Activated T-helper 2 cell treated with anti-CD3 and anti-CD28 coated beads, Interferon-gamma antibody, Interleukin-2, Interleukin-4, amounts not matched to agents 10 μg/mL and 5 μg/mL and 100 μg/mL, durations not matched to agents 14 hours and 24 hours and 36 hours (primary cell): ENCODE measurements at regions not wholly inside any gene's neighbourhood (a gene's known extent, or its start where the extent isn't known, plus 50 kb on each side); places are given as distances from the start of the nearest gene placed in this dataset.
"Not testable (repeated sequence)": the region's sequence is repeated elsewhere in the genome, so short reads cannot be mapped to it uniquely, and the experiment has no call there.

Source experiments
- DNase-seq: peaks from one replicate; pipeline ENCODE4 v3.0.0; 2021; ENCODE audit warnings: low spot score
- H3K27ac Mint-ChIP-seq: one replicate; pipeline ENCODE4 v1.8.0; 2021; ENCODE audit warnings: mixed read lengths
- H3K27me3 Mint-ChIP-seq: one replicate; pipeline ENCODE4 v1.8.0; 2021; ENCODE audit warnings: low read depth, mixed read lengths
- H3K36me3 Mint-ChIP-seq: one replicate; pipeline ENCODE4 v1.8.0; 2021; ENCODE audit warnings: low read depth, mixed read lengths
- H3K4me1 Mint-ChIP-seq: one replicate; pipeline ENCODE4 v1.8.0; 2021; ENCODE audit warnings: low read depth, mixed read lengths
- H3K4me3 Mint-ChIP-seq: one replicate; pipeline ENCODE4 v1.8.0; 2021; ENCODE audit warnings: low read depth, mild to moderate bottlenecking, moderate library complexity, mixed read lengths
- H3K9me3 Mint-ChIP-seq: one replicate; pipeline ENCODE4 v1.8.0; 2021; ENCODE audit warnings: mixed read lengths
- intact Hi-C: fragments of 100-400 bp; cut with micrococcal nuclease; formaldehyde crosslinking; loops from one replicate; pipeline ENCODE4 v1.15.1; 2023

- Mint-ChIP-seq H3K4me1 (peaks cover 9% of the 10 kb centered on the region), H3K27ac (no peak overlapping the region), H3K27me3 (no peaks in the 10 kb centered on the region), H3K4me3 (no peak overlapping the region), H3K9me3 (peaks cover 20% of the 10 kb centered on the region), H3K36me3 (peaks cover 6% of the 10 kb centered on the region)
- intact Hi-C loops = no loop called here
- no peak for DNase-seq
These were observed 59.1 kb upstream of the PSME4 start for GRCh38 chr2:54029721-54030395.

- DNase-seq, H3K27ac Mint-ChIP-seq, H3K4me1 Mint-ChIP-seq, intact Hi-C loops, H3K4me3 Mint-ChIP-seq, H3K27me3 Mint-ChIP-seq: not testable (repeated sequence)
- peaks cover 26% of the 10 kb centered on the region for H3K9me3 Mint-ChIP-seq
- peaks cover 14% of the 10 kb centered on the region for H3K36me3 Mint-ChIP-seq
These were observed 54.8 kb upstream of the PSME4 start for GRCh38 chr2:54025463-54026075.

GRCh38 chr2:54024576-54024975 lies 53.8 kb upstream of the PSME4 start:
- Mint-ChIP-seq H3K4me1 (peaks cover 2% of the 10 kb centered on the region), H3K27ac (no peak overlapping the region), H3K9me3 (peaks cover 26% of the 10 kb centered on the region), H3K27me3 (no peaks in the 10 kb centered on the region), H3K36me3 (peaks cover 14% of the 10 kb centered on the region), H3K4me3 (no peak overlapping the region)
- intact Hi-C loops = no loop called here
- no peak for DNase-seq

GRCh38 chr2:54021702-54022101 lies 50.9 kb upstream of the PSME4 start:
- Mint-ChIP-seq H3K4me3 (no peak overlapping the region), H3K4me1 (peaks cover 2% of the 10 kb centered on the region), H3K27ac (no peak overlapping the region), H3K27me3 (no peaks in the 10 kb centered on the region), H3K9me3 (peaks cover 26% of the 10 kb centered on the region), H3K36me3 (peaks cover 14% of the 10 kb centered on the region)
- intact Hi-C loops = no loop called here
- DNase-seq = no peak

GRCh38 chr2:54020793-54021414 lies 50.1 kb upstream of the PSME4 start:
- H3K4me3 Mint-ChIP-seq = no peak overlapping the region
- no peaks in the 10 kb centered on the region for H3K27me3 Mint-ChIP-seq
- no peak overlapping the region for H3K27ac Mint-ChIP-seq
- DNase-seq = no peak
- peaks cover 14% of the 10 kb centered on the region for H3K36me3 Mint-ChIP-seq
- peaks cover 4% of the 10 kb centered on the region for H3K4me1 Mint-ChIP-seq
- intact Hi-C loops = no loop called here
- H3K9me3 Mint-ChIP-seq = peaks cover 26% of the 10 kb centered on the region
